GM12864 (cell line): ENCODE measurements at regions not wholly inside any gene's neighbourhood (a gene's known extent, or its start where the extent isn't known, plus 50 kb on each side); places are given as distances from the start of the nearest gene placed in this dataset.

Experiments
- DNase-seq: peaks from one replicate; pipeline ENCODE4 v3.0.0-alpha.2; 2011; ENCODE audit warnings: low read depth
- H3K4me3 ChIP-seq: 2 replicates; pipeline ENCODE4 v1.5.1; 2011; ENCODE audit warnings: mild to moderate bottlenecking, low read depth, low read length, control low read depth
- CTCF ChIP-seq: IDR thresholded peaks from 2 replicates; pipeline ENCODE4 v1.5.1; 2011; ENCODE audit warnings: low read depth, mild to moderate bottlenecking, moderate library complexity, low read length, control low read depth, inconsistent platforms; ENCODE audit errors: missing control alignments

GRCh38 chr9:32706725-32707100 lies 71.2 kb upstream of the TAF1L start:
- TF ChIP-seq CTCF = no peak
- H3K4me3 ChIP-seq = no peak overlapping the region
- DNase-seq = no peak

GRCh38 chr9:32707326-32707725 lies 71.9 kb upstream of the TAF1L start:
- no peak for TF ChIP-seq CTCF
- no peak for DNase-seq
- no peak overlapping the region for H3K4me3 ChIP-seq

GRCh38 chr9:32708480-32709150 lies 73.1 kb upstream of the TAF1L start:
- no peak overlapping the region for H3K4me3 ChIP-seq
- no peak for DNase-seq

GRCh38 chr9:32709871-32710270 lies 73.5 kb upstream of the TMEM215 start:
- no peak for TF ChIP-seq CTCF
- no peak for DNase-seq
- H3K4me3 ChIP-seq = no peak overlapping the region

More at GRCh38 chr9:32708480-32709150, 73.1 kb upstream of the TAF1L start:
- TF ChIP-seq CTCF = no peak

GRCh38 chr9:32716425-32716824 lies 66.9 kb upstream of the TMEM215 start:
- no peak for DNase-seq
- no peak overlapping the region for H3K4me3 ChIP-seq
- no peak for TF ChIP-seq CTCF

- no peak overlapping the region for H3K4me3 ChIP-seq
- DNase-seq = no peak
Observed at GRCh38 chr9:32716955-32717543, 66.3 kb upstream of the TMEM215 start.

More at GRCh38 chr9:32716955-32717543, 66.3 kb upstream of the TMEM215 start:
- TF ChIP-seq CTCF = no peak
